IMR-90 (cell line): ENCODE measurements at regions not wholly inside any gene's neighbourhood (a gene's known extent, or its start where the extent isn't known, plus 50 kb on each side); places are given as distances from the start of the nearest gene placed in this dataset.
A peak's percentile ranks its signal among the peaks of the same experiment; 100 is the strongest.

Source experiments
- ATAC-seq: fragments of 200-7000 bp; cut with Tn5 transposase; 2 replicates; pipeline ENCODE4 v1.9.1; 2020; ENCODE audit warnings: low read depth, mild to moderate bottlenecking, moderate library complexity
- BruUV-seq: library from RNA; stranded (reverse); fragments of 400-500 nt; replicated peaks from 2 replicates; lab custom pipeline; 2021; lab: Mats Ljungman, UMichigan
- CTCF ChIA-PET: fragments of 300-600 bp; formaldehyde crosslinking; extraction: SDS; loops from one replicate; lab custom pipeline; 2021; ENCODE audit warnings: antibody characterized with exemption; lab: Yijun Ruan, JAX
- POLR2A ChIA-PET: fragments of 300-600 bp; sonication (Branson Sonifier 250); formaldehyde crosslinking; loops from one replicate; lab custom pipeline; 2022; ENCODE audit warnings: antibody characterized with exemption; ENCODE audit not compliant: unreplicated experiment; lab: Charles Lee
- DNase-seq: peaks from one replicate; pipeline ENCODE4 v3.0.0; 2013
- H2AFZ ChIP-seq: replicated peaks from 2 replicates; pipeline ENCODE3; 2013; ENCODE audit warnings: low read length, mild to moderate bottlenecking; ENCODE audit not compliant: poor library complexity
- H2AK5ac ChIP-seq: 2 replicates; pipeline ENCODE4 v1.6.1; 2013; ENCODE audit warnings: low read depth, low read length, inconsistent platforms
- H2AK9ac ChIP-seq: replicated peaks from 2 replicates; pipeline ENCODE3; 2013; ENCODE audit warnings: mild to moderate bottlenecking, low read depth, low read length, moderate library complexity; ENCODE audit not compliant: poor library complexity
- H2BK120ac ChIP-seq: 2 replicates; pipeline ENCODE4 v1.6.1; 2013; ENCODE audit warnings: low read depth, low read length, inconsistent platforms
- H2BK15ac ChIP-seq: 3 replicates; pipeline ENCODE4 v1.6.1; 2013; ENCODE audit warnings: low read depth, low read length, inconsistent platforms
- H2BK20ac ChIP-seq: 2 replicates; pipeline ENCODE4 v1.6.1; 2013; ENCODE audit warnings: low read depth, mild to moderate bottlenecking, inconsistent platforms, low read length, moderate library complexity
- H2BK5ac ChIP-seq: 2 replicates; pipeline ENCODE4 v1.6.1; 2013; ENCODE audit warnings: mild to moderate bottlenecking, low read depth, low read length, inconsistent platforms; ENCODE audit not compliant: poor library complexity, severe bottlenecking
- H3K14ac ChIP-seq: replicated peaks from 2 replicates; pipeline ENCODE4 v1.6.1; 2013; ENCODE audit warnings: low read depth, low read length, inconsistent platforms
- H3K18ac ChIP-seq: 2 replicates; pipeline ENCODE4 v1.6.1; 2013; ENCODE audit warnings: low read depth, low read length, control low read depth
- H3K23ac ChIP-seq: 2 replicates; pipeline ENCODE4 v1.6.1; 2013; ENCODE audit warnings: low read depth, low read length, inconsistent platforms
- H3K27ac ChIP-seq: 2 replicates; pipeline ENCODE4 v1.5.1; 2013; ENCODE audit warnings: mild to moderate bottlenecking, control low read depth, low read length; ENCODE audit not compliant: insufficient read depth
- H3K27me3 ChIP-seq: 2 replicates; pipeline ENCODE4 v1.6.1; 2013; ENCODE audit warnings: low read length; ENCODE audit not compliant: control insufficient read depth, insufficient read depth
- H3K36me3 ChIP-seq: 2 replicates; pipeline ENCODE4 v1.6.1; 2013; ENCODE audit warnings: low read length, mixed read lengths; ENCODE audit not compliant: control insufficient read depth, insufficient read depth
- H3K4ac ChIP-seq: 2 replicates; pipeline ENCODE4 v1.6.1; 2013; ENCODE audit warnings: low read depth, low read length, inconsistent platforms
- H3K4me1 ChIP-seq: 2 replicates; pipeline ENCODE4 v1.6.1; 2013; ENCODE audit warnings: low read length, mixed read lengths; ENCODE audit not compliant: control insufficient read depth, insufficient read depth
- H3K4me2 ChIP-seq: 2 replicates; pipeline ENCODE4 v1.6.1; 2013; ENCODE audit warnings: low read depth, mild to moderate bottlenecking, control low read depth, low read length, moderate library complexity
- H3K4me3 ChIP-seq: 2 replicates; pipeline ENCODE4 v1.5.1; 2013; ENCODE audit warnings: low read depth, mild to moderate bottlenecking, control low read depth, low read length, moderate library complexity; ENCODE audit not compliant: insufficient read depth
- H3K56ac ChIP-seq: 2 replicates; pipeline ENCODE4 v1.6.1; 2013; ENCODE audit warnings: low read length, inconsistent platforms; ENCODE audit not compliant: insufficient read depth; ENCODE audit errors: extremely low read depth
- H3K79me1 ChIP-seq, 2 experiments: 2 replicates each; pipeline ENCODE4 v1.6.1; 2013; ENCODE audit warnings: low read length in 2 of 2, inconsistent platforms in 1 of 2, low read depth in 1 of 2
- H3K9ac ChIP-seq: 2 replicates; pipeline ENCODE4 v1.6.1; 2013; ENCODE audit warnings: low read depth, low read length, control low read depth
- H3K9me1 ChIP-seq: 2 replicates; pipeline ENCODE4 v1.6.1; 2013; ENCODE audit warnings: low read length, inconsistent platforms; ENCODE audit not compliant: insufficient read depth
- H3K9me3 ChIP-seq: 2 replicates; pipeline ENCODE4 v1.6.1; 2013; ENCODE audit warnings: low read length; ENCODE audit not compliant: control insufficient read depth, insufficient read depth
- H4K20me1 ChIP-seq: 2 replicates; pipeline ENCODE4 v1.6.1; 2013; ENCODE audit warnings: low read length, inconsistent platforms; ENCODE audit not compliant: insufficient read depth
- H4K5ac ChIP-seq: 2 replicates; pipeline ENCODE4 v1.6.1; 2013; ENCODE audit warnings: mild to moderate bottlenecking, low read depth, low read length, control low read depth
- H4K8ac ChIP-seq, 2 experiments: 2 replicates each; pipeline ENCODE4 v1.6.1; 2013; ENCODE audit warnings: low read depth in 2 of 2, low read length in 2 of 2, control low read depth in 1 of 2, inconsistent platforms in 1 of 2
- H4K91ac ChIP-seq: 2 replicates; pipeline ENCODE4 v1.6.1; 2013; ENCODE audit warnings: low read depth, low read length, inconsistent platforms; ENCODE audit not compliant: insufficient read depth
- CHD1 ChIP-seq: IDR thresholded peaks from 2 replicates; pipeline ENCODE4 v1.6.1; 2012; ENCODE audit warnings: low read depth, low read length, improper control_type of control experiment
- SMC3 ChIP-seq: fragments of 150-350 bp; IDR thresholded peaks from 2 replicates; pipeline ENCODE4 v1.6.1; 2016; ENCODE audit warnings: low read depth, mild to moderate bottlenecking, antibody characterized with exemption, low read length, moderate library complexity
- WGBS, 2 experiments: methylation state at CpG; one replicate each; pipeline versions ENCODE4 v1.1.5 to v1.1.7; 2013; ENCODE audit warnings: missing lambda C conversion rate in 2 of 2; ENCODE audit not compliant: insufficient read length in 1 of 2; ENCODE audit errors: extremely low coverage in 2 of 2; 5-methylcytosine and 5-hydroxymethylcytosine counted together
- dilution Hi-C: fragments of 300-500 bp; cut with HindIII; formaldehyde crosslinking; loops from one replicate; pipeline ENCODE4 v1.14.3; 2018; ENCODE audit warnings: low sequenced_read_pairs; ENCODE audit not compliant: unreplicated experiment
- in situ Hi-C: fragments of 300-500 bp; cut with MboI; formaldehyde crosslinking; loops from 3 replicates; pipeline ENCODE4 v1.14.3; 2019; ENCODE audit warnings: low sequenced_read_pairs, inconsistent platforms, mixed read lengths
- intact Hi-C: fragments of 100-400 bp; cut with micrococcal nuclease; formaldehyde crosslinking; loops from 2 replicates; pipeline ENCODE4 v1.10.0; 2022

GRCh38 chr7:22895140-22895827 is 72.6 kb upstream of the TOMM7 start:
- Histone ChIP-seq H3K18ac (0 out of 2 replicates have a peak overlapping the region, but pooled peaks have one; percentile 4), H4K5ac (no peak overlapping the region), H2AK5ac (no peak overlapping the region), H2BK15ac (no peak overlapping the region), H2AFZ (no peak overlapping the region), H3K4ac (0 out of 2 replicates have a peak overlapping the region, but pooled peaks have one; percentile 12), H3K23ac (no peak overlapping the region), H3K4me1 (peaks cover 5% of the 10 kb centered on the region), H3K27me3 (no peaks in the 10 kb centered on the region), H2BK20ac (no peak overlapping the region), H3K4me3 (no peak overlapping the region), H2BK120ac (no peak overlapping the region), H4K91ac (peak overlapping the region; percentile 4; the same call in 1 of the 2 replicates), H3K36me3 (no peaks in the 10 kb centered on the region), H3K27ac (peak overlapping the region; percentile 6; the same call in 1 of the 2 replicates), H3K79me1 (no peaks in the 10 kb centered on the region), H4K20me1 (no peaks in the 10 kb centered on the region), H3K4me2 (0 out of 2 replicates have a peak overlapping the region, but pooled peaks have one; percentile 31), H3K9me3 (no peaks in the 10 kb centered on the region), H3K9me1 (0 out of 2 replicates have a peak, but pooled peaks cover 3% of the 10 kb centered on the region), H4K8ac (peak overlapping the region in 1 of 2 experiments; percentile 3; a peak in 1 of 4 replicates), H3K14ac (peak overlapping the region; percentile 3; the same call in 1 of the 2 replicates), H3K9ac (no peak overlapping the region), H2AK9ac (no peak overlapping the region), H2BK5ac (no peak overlapping the region), H3K56ac (no peak overlapping the region)
- peak; percentile 7 for DNase-seq
- intact Hi-C loops: no loop called here
- WGBS, 2 experiments: no CpG with 5 or more reads among the region's 3 CpGs
- no TSS peak for BruUV-seq
- CTCF ChIA-PET: interaction anchor here (1.8 kb wide), 1 partner anchor 14 kb away, joined by 8 read pairs; no protein-coding TSS in a partner anchor
- TF ChIP-seq CHD1 (no peak), SMC3 (no peak)
- dilution Hi-C loops: no loop called here
- ATAC-seq: peak; percentile 73
- in situ Hi-C loops: no loop called here
- POLR2A ChIA-PET: no interaction called here
